Omental fat pad (tissue), 3 donors: ENCODE measurements at regions not wholly inside any gene's neighbourhood (a gene's known extent, or its start where the extent isn't known, plus 50 kb on each side); places are given as distances from the start of the nearest gene placed in this dataset.
"Not testable (repeated sequence)": the region's sequence is repeated elsewhere in the genome, so short reads cannot be mapped to it uniquely, and the experiment has no call there.

Experiments
- ATAC-seq: fragments of 150-250 bp; one replicate; pipeline ENCODE4 v1.9.1; 2016; ENCODE audit warnings: mild to moderate bottlenecking, moderate library complexity; ENCODE audit not compliant: low FRiP score
- DNase-seq: peaks from one replicate; pipeline ENCODE4 v3.0.0-alpha.2; 2019; ENCODE audit warnings: low spot score
- TF ChIP-seq, protein P1 (sequence below), 3 donors: fragments of 450-650 bp; IDR thresholded peaks; one replicate each; pipeline ENCODE4 v1.5.1; 2016 to 2017; ENCODE audit warnings: antibody characterized with exemption in 3 of 3, mild to moderate bottlenecking in 3 of 3, moderate library complexity in 2 of 3

DNA sequence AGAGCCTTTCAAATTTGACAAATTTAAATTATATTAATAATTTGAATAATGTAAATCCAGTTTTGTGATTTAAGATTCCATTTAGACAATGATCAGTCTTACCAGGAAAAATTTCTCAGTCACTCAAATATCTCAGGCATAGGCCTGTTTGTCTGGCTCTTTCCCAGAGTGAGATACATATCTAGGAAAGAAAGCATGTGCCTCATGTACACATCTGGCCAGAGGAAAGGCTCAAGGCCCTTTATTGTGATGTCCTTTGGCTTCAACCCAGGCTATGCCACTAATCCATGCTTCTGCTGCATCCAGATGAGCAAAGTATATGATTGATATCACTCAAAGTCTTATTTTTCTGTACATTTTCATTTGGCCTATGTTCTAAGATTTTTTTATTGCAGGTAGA is 473.3 kb upstream of the ADGRL3 start:
- DNase-seq (no peak), ATAC-seq (no peak)
- TF ChIP-seq, protein P1, sequence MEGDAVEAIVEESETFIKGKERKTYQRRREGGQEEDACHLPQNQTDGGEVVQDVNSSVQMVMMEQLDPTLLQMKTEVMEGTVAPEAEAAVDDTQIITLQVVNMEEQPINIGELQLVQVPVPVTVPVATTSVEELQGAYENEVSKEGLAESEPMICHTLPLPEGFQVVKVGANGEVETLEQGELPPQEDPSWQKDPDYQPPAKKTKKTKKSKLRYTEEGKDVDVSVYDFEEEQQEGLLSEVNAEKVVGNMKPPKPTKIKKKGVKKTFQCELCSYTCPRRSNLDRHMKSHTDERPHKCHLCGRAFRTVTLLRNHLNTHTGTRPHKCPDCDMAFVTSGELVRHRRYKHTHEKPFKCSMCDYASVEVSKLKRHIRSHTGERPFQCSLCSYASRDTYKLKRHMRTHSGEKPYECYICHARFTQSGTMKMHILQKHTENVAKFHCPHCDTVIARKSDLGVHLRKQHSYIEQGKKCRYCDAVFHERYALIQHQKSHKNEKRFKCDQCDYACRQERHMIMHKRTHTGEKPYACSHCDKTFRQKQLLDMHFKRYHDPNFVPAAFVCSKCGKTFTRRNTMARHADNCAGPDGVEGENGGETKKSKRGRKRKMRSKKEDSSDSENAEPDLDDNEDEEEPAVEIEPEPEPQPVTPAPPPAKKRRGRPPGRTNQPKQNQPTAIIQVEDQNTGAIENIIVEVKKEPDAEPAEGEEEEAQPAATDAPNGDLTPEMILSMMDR (IDR thresholded peaks at IDR 0.05) = no peak

DNA sequence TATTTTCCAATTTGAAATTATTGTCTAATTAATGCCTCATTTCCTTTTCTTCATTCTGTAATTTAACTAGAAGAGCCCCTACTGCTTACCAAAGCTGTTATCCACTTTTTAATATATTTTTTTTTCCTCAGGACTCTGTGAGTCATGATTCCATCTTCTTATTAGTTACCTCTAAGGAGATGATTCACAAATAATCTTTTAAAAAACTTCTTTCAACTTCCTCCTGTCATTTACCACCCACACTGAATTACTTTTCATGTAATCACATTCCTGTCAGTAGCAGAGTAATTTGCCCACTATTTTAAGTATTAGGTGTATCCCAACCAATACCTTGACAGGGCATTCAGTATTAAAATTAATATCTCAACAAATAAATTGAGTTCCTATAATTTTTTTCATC is 470.9 kb upstream of the ADGRL3 start:
- DNase-seq (no peak), ATAC-seq (no peak)
- TF ChIP-seq, protein P1 (IDR thresholded peaks at IDR 0.05) = no peak

DNA sequence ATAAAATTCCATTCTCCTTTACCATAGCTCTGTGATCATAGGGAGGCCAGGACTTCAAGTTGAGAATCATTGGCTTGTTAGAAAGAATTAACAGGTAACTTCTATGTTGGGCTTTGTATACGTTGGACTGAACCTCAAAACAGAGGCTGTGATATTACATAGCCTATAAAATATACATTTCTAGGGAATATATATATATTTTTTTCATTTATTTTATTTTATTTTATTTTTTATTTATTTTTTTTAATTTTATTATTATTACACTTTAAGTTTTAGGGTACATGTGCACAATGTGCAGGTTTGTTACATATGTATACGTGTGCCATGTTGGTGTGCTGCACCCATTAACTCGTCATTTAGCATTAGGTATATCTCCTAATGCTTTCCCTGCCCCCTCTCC is 470.4 kb upstream of the ADGRL3 start:
- ATAC-seq, DNase-seq: not testable (repeated sequence)

DNA sequence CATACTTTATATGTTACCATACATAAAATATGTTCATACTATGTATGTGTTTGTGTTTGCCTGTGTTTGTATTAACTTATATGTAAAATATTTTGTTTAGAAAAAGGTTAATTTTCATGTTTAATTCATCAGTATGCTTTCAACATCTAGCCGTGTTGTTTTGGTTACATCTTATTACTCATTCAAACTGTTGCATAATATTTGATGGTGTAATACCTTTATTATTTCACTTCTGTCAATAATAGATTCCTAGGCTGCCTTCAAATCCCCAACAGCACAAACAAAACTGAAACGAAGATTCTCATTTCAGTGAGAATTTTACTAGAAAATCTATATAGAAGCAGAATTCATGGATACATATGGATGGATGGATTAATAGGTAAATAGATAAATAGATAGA is 462.3 kb upstream of the ADGRL3 start:
- TF ChIP-seq, protein P1 (IDR thresholded peaks at IDR 0.05) = no peak
- DNase-seq (no peak), ATAC-seq (no peak)

DNA sequence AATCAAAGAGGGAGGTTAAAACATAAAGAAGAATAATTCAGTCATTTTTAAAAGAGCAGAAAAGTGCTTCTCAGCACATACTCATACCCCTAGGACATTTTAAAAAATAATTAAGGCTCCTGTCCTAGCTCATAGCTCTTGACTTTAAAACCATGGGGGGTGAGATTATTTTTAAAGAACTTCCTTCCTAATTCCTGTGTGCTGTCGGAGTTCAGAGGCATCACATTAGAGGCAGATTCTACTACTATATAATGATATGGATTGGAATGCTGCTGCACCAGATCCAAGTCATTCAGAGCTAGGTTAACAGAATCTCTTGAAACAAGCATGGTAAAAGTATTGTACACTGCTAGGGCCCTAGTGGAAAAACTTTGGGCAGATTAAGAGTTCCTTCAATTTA is 456.5 kb upstream of the ADGRL3 start:
- TF ChIP-seq, protein P1 (IDR thresholded peaks at IDR 0.05) = no peak
- no peak for ATAC-seq

DNA sequence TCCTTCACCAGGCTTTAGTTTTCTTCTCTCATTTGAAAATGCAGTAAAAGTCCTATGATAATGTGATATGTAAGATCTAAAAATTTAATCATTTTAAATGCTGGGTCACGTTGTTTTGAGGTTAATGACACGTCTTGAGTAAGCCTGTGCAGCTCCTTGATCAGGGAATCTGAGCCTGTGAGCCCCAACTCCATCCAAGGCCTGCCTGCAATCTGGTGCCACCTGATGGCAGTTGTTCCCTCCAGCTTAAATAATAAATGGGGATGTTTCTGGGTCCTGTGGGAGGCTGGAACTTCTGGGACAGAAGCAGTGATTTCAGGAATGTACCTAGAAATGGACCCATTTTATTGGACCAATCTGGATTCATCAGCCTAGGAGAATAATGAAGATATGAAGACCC is 455.4 kb upstream of the ADGRL3 start:
- no peak for ATAC-seq
- no peak for DNase-seq

More for the DNA sequence above, 456.5 kb upstream of the ADGRL3 start:
- no peak for DNase-seq

DNA sequence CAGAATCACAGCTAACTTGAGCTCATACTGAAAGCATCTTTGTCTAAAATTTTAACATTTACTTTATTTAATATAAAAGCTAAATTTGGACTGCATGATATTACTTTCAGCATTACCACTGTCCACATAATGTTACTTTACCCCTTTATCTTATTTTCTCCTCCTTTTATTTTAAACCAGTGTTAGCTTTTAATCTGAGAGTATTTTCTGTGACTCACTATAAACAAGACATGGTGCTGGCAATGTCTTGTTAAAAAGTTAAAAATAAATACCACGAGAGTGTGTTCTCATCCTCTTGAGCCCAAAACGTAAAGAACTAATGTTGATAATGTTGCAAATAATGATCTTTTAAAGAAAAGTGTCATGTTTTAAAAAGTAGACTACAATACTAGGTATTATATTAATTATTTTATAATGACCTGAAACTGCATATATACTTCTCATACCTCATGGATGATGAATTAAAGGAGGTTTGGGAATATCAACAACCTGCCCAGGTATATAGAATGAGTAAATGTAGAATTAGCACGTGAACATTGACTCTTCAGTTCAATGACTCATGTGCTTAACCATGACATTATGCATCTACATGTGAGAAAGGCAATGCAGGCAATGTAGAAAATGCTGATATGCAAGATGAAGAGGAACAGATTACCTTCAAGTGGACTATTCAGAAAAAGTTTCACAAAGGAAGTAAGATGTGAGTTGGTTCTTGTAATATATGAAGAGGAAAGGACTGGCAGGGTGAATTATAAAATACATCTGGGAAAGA is 454.1 kb upstream of the ADGRL3 start:
- ATAC-seq (no peak), DNase-seq (no peak)
- TF ChIP-seq, protein P1 (IDR thresholded peaks at IDR 0.05) = no peak

More for the DNA sequence above, 455.4 kb upstream of the ADGRL3 start:
- TF ChIP-seq, protein P1 (IDR thresholded peaks at IDR 0.05) = no peak
